ENCODE measurements at regions not wholly inside any gene's neighbourhood (a gene's known extent, or its start where the extent isn't known, plus 50 kb on each side); places are given as distances from the start of the nearest gene placed in this dataset.

DNA sequence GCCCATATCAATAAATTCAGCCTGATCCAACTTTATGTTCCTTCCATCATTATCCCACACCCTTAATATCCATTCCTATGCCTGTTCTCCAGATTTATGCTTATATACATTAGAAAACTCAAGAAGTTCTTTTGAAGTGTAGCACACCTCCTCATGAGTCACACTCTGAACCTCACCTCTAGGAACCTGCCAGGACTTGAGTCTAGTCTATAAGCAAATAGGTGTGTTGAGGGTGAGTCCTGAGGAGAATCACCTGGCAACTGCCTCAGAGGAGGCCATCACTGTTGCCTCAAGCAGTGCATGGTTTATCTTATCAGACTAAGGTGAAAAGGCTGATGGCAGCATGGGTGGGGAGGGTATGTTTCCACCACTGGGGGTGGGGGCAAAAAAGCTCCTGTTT is 496.7 kb downstream of the C6orf118 start:
- no peak for TF ChIP-seq POLR2AphosphoS5 (IDR thresholded peaks at IDR 0.05)
- TF ChIP-seq, protein P1, sequence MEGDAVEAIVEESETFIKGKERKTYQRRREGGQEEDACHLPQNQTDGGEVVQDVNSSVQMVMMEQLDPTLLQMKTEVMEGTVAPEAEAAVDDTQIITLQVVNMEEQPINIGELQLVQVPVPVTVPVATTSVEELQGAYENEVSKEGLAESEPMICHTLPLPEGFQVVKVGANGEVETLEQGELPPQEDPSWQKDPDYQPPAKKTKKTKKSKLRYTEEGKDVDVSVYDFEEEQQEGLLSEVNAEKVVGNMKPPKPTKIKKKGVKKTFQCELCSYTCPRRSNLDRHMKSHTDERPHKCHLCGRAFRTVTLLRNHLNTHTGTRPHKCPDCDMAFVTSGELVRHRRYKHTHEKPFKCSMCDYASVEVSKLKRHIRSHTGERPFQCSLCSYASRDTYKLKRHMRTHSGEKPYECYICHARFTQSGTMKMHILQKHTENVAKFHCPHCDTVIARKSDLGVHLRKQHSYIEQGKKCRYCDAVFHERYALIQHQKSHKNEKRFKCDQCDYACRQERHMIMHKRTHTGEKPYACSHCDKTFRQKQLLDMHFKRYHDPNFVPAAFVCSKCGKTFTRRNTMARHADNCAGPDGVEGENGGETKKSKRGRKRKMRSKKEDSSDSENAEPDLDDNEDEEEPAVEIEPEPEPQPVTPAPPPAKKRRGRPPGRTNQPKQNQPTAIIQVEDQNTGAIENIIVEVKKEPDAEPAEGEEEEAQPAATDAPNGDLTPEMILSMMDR (IDR thresholded peaks at IDR 0.05): no peak
- TF ChIP-seq POLR2A (IDR thresholded peaks at IDR 0.05; ENCODE audit: low read depth): no peak

Data from esophagus muscularis mucosa (tissue), 3 donors.